ENCODE measurements at regions not wholly inside any gene's neighbourhood (a gene's known extent, or its start where the extent isn't known, plus 50 kb on each side); places are given as distances from the start of the nearest gene placed in this dataset.

DNA sequence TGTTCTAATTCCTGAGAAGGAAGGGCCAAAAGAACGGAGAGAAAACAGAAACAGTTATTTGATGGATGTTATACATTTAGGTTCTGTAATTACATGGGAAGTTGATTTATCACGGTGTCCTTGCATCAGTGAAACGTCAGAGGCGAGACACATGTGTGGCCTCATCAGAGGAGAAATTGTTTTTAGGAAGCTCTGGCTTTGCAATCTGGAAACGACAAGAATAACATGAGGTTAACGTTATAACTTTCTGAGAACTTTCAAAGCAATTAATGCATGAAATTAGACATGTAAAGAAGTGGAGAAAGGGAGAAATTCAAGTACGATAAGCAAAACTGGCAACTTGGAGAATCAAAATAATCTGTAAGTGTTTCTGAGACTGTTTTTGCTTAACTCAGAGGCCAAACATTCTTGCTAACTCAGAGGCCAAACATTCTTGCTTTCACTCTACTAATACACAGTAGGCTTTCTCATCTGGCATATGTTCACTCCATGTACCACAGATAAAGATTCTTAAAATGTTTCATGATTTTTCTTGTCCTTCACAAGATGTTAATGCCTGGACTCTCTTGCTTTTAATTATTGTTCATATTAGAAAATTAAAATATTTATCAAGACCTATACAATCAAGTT, 933.0 kb downstream of the TLE4 start:
- H3K9me3 ChIP-seq (ENCODE audit: insufficient read depth in 2 of 2, low read depth in 1 of 2, low read length in 1 of 2), result no peaks in the 10 kb centered on the region
- no peak overlapping the region for H3K23ac ChIP-seq (ENCODE audit: insufficient read length)
- H3K23me2 ChIP-seq (ENCODE audit: low read depth, low read length), result no peaks in the 10 kb centered on the region
- H4K91ac ChIP-seq (replicated peaks; ENCODE audit: insufficient read length, low read length), result no peak overlapping the region
- DNase-seq (ENCODE audit: low read depth in 1 of 2, low spot score in 2 of 2) (no peak), FAIRE-seq (no peak)
- H3K56ac ChIP-seq (replicated peaks; ENCODE audit: insufficient read length, low read depth, low read length), result no peak overlapping the region
- no peak overlapping the region for H3K14ac ChIP-seq (ENCODE audit: insufficient read length)
- WGBS, 2 experiments (ENCODE audit: extremely low coverage in 1 of 2, insufficient coverage in 1 of 2, insufficient read length in 1 of 2, insufficient replicate concordance in 2 of 2, low coverage in 1 of 2, low lambda C conversion rate in 2 of 2, missing lambda C conversion rate in 1 of 2), result 85% methylated on average over 7 of the region's 7 CpGs; no CpG with 5 or more reads in 1 of the 2 experiments
- no peak overlapping the region; the same call in 1 of the 2 replicates for H2AFZ ChIP-seq (ENCODE audit: low read length)
- H2BK12ac ChIP-seq (ENCODE audit: low read depth, low read length), result no peak overlapping the region
- no peak overlapping the region for H3K27ac ChIP-seq (ENCODE audit: low read depth, low read length)
- no peak overlapping the region for H3K4me2 ChIP-seq (ENCODE audit: insufficient read depth in 1 of 2, low read depth in 2 of 2, low read length in 2 of 2)
- no peak overlapping the region for H3K18ac ChIP-seq (ENCODE audit: extremely low read depth, low read length)
- no peak overlapping the region for H2AK5ac ChIP-seq (ENCODE audit: low read depth, low read length)
- no peak overlapping the region for H3K9ac ChIP-seq (replicated peaks in 1 of 4; ENCODE audit: extremely low read depth in 1 of 4, low read depth in 3 of 4, low read length in 3 of 4)
- POLR2A ChIA-PET (ENCODE audit: partially characterized antibody), result no interaction called here
- no peak overlapping the region for H2BK15ac ChIP-seq (ENCODE audit: low read length)
- no peaks in the 10 kb centered on the region for H3K27me3 ChIP-seq (replicated peaks in 1 of 4; ENCODE audit: control insufficient read depth in 3 of 4, extremely low read depth in 1 of 4, insufficient read depth in 3 of 4, low read length in 3 of 4)
- no peak overlapping the region for H2BK5ac ChIP-seq (ENCODE audit: low read depth, low read length)
- no peak overlapping the region for H3K4ac ChIP-seq (replicated peaks; ENCODE audit: insufficient read length, low read depth, low read length)
- no peaks in the 10 kb centered on the region for H3K36me3 ChIP-seq (ENCODE audit: control insufficient read depth in 2 of 4, insufficient read depth in 4 of 4, low read length in 3 of 4)
- no peak overlapping the region for H4K8ac ChIP-seq (ENCODE audit: extremely low read depth, insufficient read depth, low read length)
- H4K20me1 ChIP-seq (replicated peaks in 1 of 2; ENCODE audit: control insufficient read depth in 1 of 2, insufficient read depth in 2 of 2, low read length in 2 of 2), result no peaks in the 10 kb centered on the region
- no peaks in the 10 kb centered on the region; a peak in 1 of 7 replicates for H3K4me1 ChIP-seq (replicated peaks in 1 of 4; ENCODE audit: control insufficient read depth in 3 of 4, insufficient read depth in 4 of 4, low read length in 3 of 4)
- no peaks in the 10 kb centered on the region for H3K79me2 ChIP-seq (ENCODE audit: control insufficient read depth in 1 of 2, insufficient read depth in 2 of 2, low read length in 2 of 2)
- TF ChIP-seq ZNF274 (IDR thresholded peaks at IDR 0.05; ENCODE audit: borderline replicate concordance, extremely low read depth, low read length), result no peak
- no peak for TF ChIP-seq TEAD4 (IDR thresholded peaks at IDR 0.05; ENCODE audit: low read depth, low read length)
- TF ChIP-seq JUN (IDR thresholded peaks at IDR 0.05; ENCODE audit: low read depth, low read length), result no peak
- TF ChIP-seq SP2 (IDR thresholded peaks at IDR 0.05; ENCODE audit: low read length), result no peak
- TF ChIP-seq FOSL1 (IDR thresholded peaks at IDR 0.05; ENCODE audit: insufficient read depth, low read depth, low read length), result no peak
- TF ChIP-seq SP4 (IDR thresholded peaks at IDR 0.05; ENCODE audit: low read length), result no peak
- no peak overlapping the region for H2BK20ac ChIP-seq (ENCODE audit: low read length)
- no peak overlapping the region for H3K4me3 ChIP-seq (ENCODE audit: extremely low read depth in 1 of 4, insufficient read depth in 2 of 4, low read depth in 3 of 4, low read length in 4 of 4)
- no peak overlapping the region for H4K5ac ChIP-seq (ENCODE audit: insufficient read length, low read depth, low read length)
- H2BK120ac ChIP-seq (replicated peaks; ENCODE audit: low read depth, low read length), result no peak overlapping the region
- CTCF ChIA-PET (ENCODE audit: partially characterized antibody), result no interaction called here
- H3K79me1 ChIP-seq (ENCODE audit: low read depth, low read length), result no peaks in the 10 kb centered on the region
